Neural cell (in vitro differentiated cells): ENCODE measurements at regions not wholly inside any gene's neighbourhood (a gene's known extent, or its start where the extent isn't known, plus 50 kb on each side); places are given as distances from the start of the nearest gene placed in this dataset.
"Not testable (repeated sequence)": the region's sequence is repeated elsewhere in the genome, so short reads cannot be mapped to it uniquely, and the experiment has no call there.

Source experiments
- H2AFZ ChIP-seq: fragments of 200-600, 300-800 bp; sonication (generic), shearing (Covaris generic); 2 replicates; pipeline ENCODE4 v1.6.0; 2014; ENCODE audit warnings: low read depth, mild to moderate bottlenecking, antibody characterized with exemption, low read length, moderate library complexity
- H3F3A ChIP-seq: fragments of 200-600 bp; shearing (Covaris generic); 2 replicates; pipeline ENCODE4 v1.6.1; 2016; ENCODE audit warnings: mild to moderate bottlenecking, moderate library complexity, mixed read lengths, antibody characterized with exemption, low read length; ENCODE audit not compliant: insufficient read depth, poor library complexity, severe bottlenecking
- H3K27ac ChIP-seq: fragments of 200-600, 300-800 bp; sonication (generic), shearing (Covaris generic); 2 replicates; pipeline ENCODE4 v1.5.1; 2014; ENCODE audit warnings: mild to moderate bottlenecking, low read length, moderate library complexity
- H3K27me3 ChIP-seq: fragments of 300-800, 200-600 bp; sonication (generic), shearing (Covaris generic); 2 replicates; pipeline ENCODE4 v1.6.0; 2014; ENCODE audit warnings: mild to moderate bottlenecking, low read depth, low read length, moderate library complexity; ENCODE audit not compliant: insufficient read depth
- H3K36me3 ChIP-seq: fragments of 300-800, 200-600 bp; sonication (generic), shearing (Covaris generic); 2 replicates; pipeline ENCODE4 v1.5.1; 2014; ENCODE audit warnings: mild to moderate bottlenecking, antibody characterized with exemption, low read length, moderate library complexity; ENCODE audit not compliant: insufficient read depth
- H3K4me2 ChIP-seq: fragments of 300-800, 200-600 bp; sonication (generic), shearing (Covaris generic); 2 replicates; pipeline ENCODE4 v1.6.0; 2014; ENCODE audit warnings: mild to moderate bottlenecking, low read length
- H3K4me3 ChIP-seq: fragments of 300-800, 200-600 bp; sonication (generic), shearing (Covaris generic); 2 replicates; pipeline ENCODE4 v1.5.1; 2014; ENCODE audit warnings: mild to moderate bottlenecking, low read length, moderate library complexity
- H3K79me2 ChIP-seq: fragments of 200-600 bp; shearing (Covaris generic); replicated peaks from 2 replicates; pipeline ENCODE4 v1.6.0; 2014; ENCODE audit warnings: mild to moderate bottlenecking, low read length, moderate library complexity; ENCODE audit not compliant: insufficient read depth
- H3K9ac ChIP-seq: fragments of 300-800, 200-600 bp; sonication (generic), shearing (Covaris generic); 2 replicates; pipeline ENCODE4 v1.6.1; 2016; ENCODE audit warnings: mild to moderate bottlenecking, low read length, mixed read lengths
- H3K9me2 ChIP-seq: fragments of 200-600 bp; shearing (Covaris generic); 2 replicates; pipeline ENCODE4 v1.6.1; 2016; ENCODE audit warnings: mild to moderate bottlenecking, low read length, mixed read lengths; ENCODE audit not compliant: insufficient read depth
- H3K9me3 ChIP-seq: fragments of 200-600, 300-800 bp; sonication (generic), shearing (Covaris generic); 2 replicates; pipeline ENCODE4 v1.6.1; 2016; ENCODE audit warnings: mild to moderate bottlenecking, mixed run types, low read length, moderate library complexity, mixed read lengths
- H4K20me1 ChIP-seq: fragments of 200-600 bp; shearing (Covaris generic); 2 replicates; pipeline ENCODE4 v1.6.1; 2016; ENCODE audit warnings: mild to moderate bottlenecking, mixed run types; ENCODE audit not compliant: insufficient read depth
- CTCF ChIP-seq: fragments of 450-650 bp; IDR thresholded peaks from 2 replicates; pipeline ENCODE4 v1.5.1; 2014; ENCODE audit warnings: antibody characterized with exemption, mild to moderate bottlenecking, moderate library complexity; ENCODE audit not compliant: poor library complexity, severe bottlenecking
- EP300 ChIP-seq: fragments of 450-650 bp; conservative IDR thresholded peaks from 2 replicates; pipeline ENCODE4 v1.6.1; 2014; ENCODE audit warnings: antibody characterized with exemption, mild to moderate bottlenecking, moderate library complexity; ENCODE audit not compliant: poor library complexity, severe bottlenecking
- EZH2 ChIP-seq: fragments of 200-600, 300-800 bp; shearing (Covaris generic), sonication (generic); IDR thresholded peaks from 2 replicates; pipeline ENCODE4 v1.6.1; 2014; ENCODE audit warnings: antibody characterized with exemption, low read length, borderline replicate concordance, mild to moderate bottlenecking; ENCODE audit not compliant: insufficient read depth, poor library complexity, severe bottlenecking
- MXI1 ChIP-seq: fragments of 450-650 bp; conservative IDR thresholded peaks from 2 replicates; pipeline ENCODE4 v1.6.1; 2014; ENCODE audit warnings: antibody characterized with exemption, mild to moderate bottlenecking; ENCODE audit not compliant: poor library complexity, severe bottlenecking
- POLR2AphosphoS5 ChIP-seq: IDR thresholded peaks from 2 replicates; pipeline ENCODE4 v1.6.1; 2012
- RAD21 ChIP-seq: fragments of 450-650 bp; conservative IDR thresholded peaks from 2 replicates; pipeline ENCODE4 v1.6.1; 2014; ENCODE audit warnings: antibody characterized with exemption, mild to moderate bottlenecking, moderate library complexity
- REST ChIP-seq: IDR thresholded peaks from 2 replicates; pipeline ENCODE4 v1.6.1; 2012; ENCODE audit warnings: borderline replicate concordance
- SMC3 ChIP-seq: fragments of 450-650 bp; conservative IDR thresholded peaks from 2 replicates; pipeline ENCODE4 v1.6.1; 2014; ENCODE audit warnings: antibody characterized with exemption, mild to moderate bottlenecking, moderate library complexity; ENCODE audit not compliant: poor library complexity
- TAF1 ChIP-seq: IDR thresholded peaks from 2 replicates; pipeline ENCODE4 v1.6.1; 2012; ENCODE audit warnings: low read depth

- Histone ChIP-seq H3K9me3 (no peaks in the 10 kb centered on the region), H3K4me2 (no peak overlapping the region), H3F3A (no peaks in the 10 kb centered on the region), H3K27ac (no peak overlapping the region), H3K27me3 (no peaks in the 10 kb centered on the region), H3K79me2 (no peaks in the 10 kb centered on the region), H3K36me3 (no peaks in the 10 kb centered on the region), H3K9me2 (no peaks in the 10 kb centered on the region), H3K9ac (no peak overlapping the region), H2AFZ (no peak overlapping the region), H4K20me1 (no peaks in the 10 kb centered on the region), H3K4me3 (no peak overlapping the region)
- TF ChIP-seq MXI1 (no peak), TAF1 (no peak), EZH2 (no peak), CTCF (no peak), RAD21 (no peak)
Measured at GRCh38 chr7:12834782-12835181, 147.3 kb downstream of the ARL4A start.

- H3K27ac ChIP-seq, result no peak overlapping the region
- H3K4me2 ChIP-seq, result no peak overlapping the region
Measured at GRCh38 chr7:12839508-12840153, 152.2 kb downstream of the ARL4A start.

GRCh38 chr7:12844732-12845131 is 157.3 kb downstream of the ARL4A start:
- not testable (repeated sequence) for H3K4me3 ChIP-seq, H3K4me2 ChIP-seq, H3K27me3 ChIP-seq, H3K9ac ChIP-seq, H2AFZ ChIP-seq, H3K9me2 ChIP-seq, H3K36me3 ChIP-seq, H3K79me2 ChIP-seq, H3K27ac ChIP-seq, H3K9me3 ChIP-seq, H4K20me1 ChIP-seq, H3F3A ChIP-seq

More at GRCh38 chr7:12839508-12840153, 152.2 kb downstream of the ARL4A start:
- no peaks in the 10 kb centered on the region for H3F3A ChIP-seq
- TF ChIP-seq SMC3 (no peak), CTCF (no peak), TAF1 (no peak), RAD21 (no peak), POLR2AphosphoS5 (no peak), EZH2 (no peak), REST (no peak), MXI1 (no peak), EP300 (no peak)
- H3K27me3 ChIP-seq, result no peaks in the 10 kb centered on the region
- no peaks in the 10 kb centered on the region for H4K20me1 ChIP-seq
- H3K9me2 ChIP-seq, result no peaks in the 10 kb centered on the region
- no peaks in the 10 kb centered on the region for H3K79me2 ChIP-seq
- H3K9me3 ChIP-seq, result no peaks in the 10 kb centered on the region
- no peak overlapping the region for H3K4me3 ChIP-seq
- H3K9ac ChIP-seq, result no peak overlapping the region
- H2AFZ ChIP-seq, result no peak overlapping the region
- no peaks in the 10 kb centered on the region for H3K36me3 ChIP-seq
